NB4 (cell line): ENCODE measurements at regions not wholly inside any gene's neighbourhood (a gene's known extent, or its start where the extent isn't known, plus 50 kb on each side); places are given as distances from the start of the nearest gene placed in this dataset.

ENCODE experiments used
- MYC ChIP-seq: IDR thresholded peaks from 2 replicates; pipeline ENCODE4 v1.6.1; 2011; ENCODE audit warnings: low read depth, low read length
- POLR2A ChIP-seq: IDR thresholded peaks from 2 replicates; pipeline ENCODE4 v1.6.1; 2011; ENCODE audit warnings: mild to moderate bottlenecking; ENCODE audit not compliant: insufficient read length; ENCODE audit errors: extremely low read depth
- TF ChIP-seq, protein P1 (sequence below): IDR thresholded peaks from one replicate; pipeline ENCODE4 v1.5.1; 2012; ENCODE audit warnings: low read depth, low read length
- TF ChIP-seq, protein P2 (sequence below): IDR thresholded peaks from 2 replicates; pipeline ENCODE4 v1.6.1; 2011; ENCODE audit warnings: low read depth, low read length

DNA sequence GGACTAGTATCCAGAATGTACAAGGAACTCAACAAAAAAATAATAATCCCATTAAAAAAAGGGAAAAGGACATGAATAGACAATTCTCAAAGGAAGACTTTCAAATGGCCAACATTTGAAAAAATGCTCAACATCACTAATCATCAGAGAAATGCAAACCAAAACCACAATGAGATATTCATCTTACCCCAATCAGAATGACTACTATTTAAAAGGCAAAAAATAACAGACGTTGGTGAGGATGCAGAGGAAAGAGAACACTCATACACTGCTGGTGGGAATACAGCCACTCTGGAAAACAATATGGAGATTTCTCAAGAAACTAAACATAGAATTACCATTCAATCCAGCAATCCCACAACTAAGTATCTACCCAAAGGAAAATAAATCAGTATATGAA lies 133.1 kb downstream of the KDR start:
- TF ChIP-seq, protein P1, sequence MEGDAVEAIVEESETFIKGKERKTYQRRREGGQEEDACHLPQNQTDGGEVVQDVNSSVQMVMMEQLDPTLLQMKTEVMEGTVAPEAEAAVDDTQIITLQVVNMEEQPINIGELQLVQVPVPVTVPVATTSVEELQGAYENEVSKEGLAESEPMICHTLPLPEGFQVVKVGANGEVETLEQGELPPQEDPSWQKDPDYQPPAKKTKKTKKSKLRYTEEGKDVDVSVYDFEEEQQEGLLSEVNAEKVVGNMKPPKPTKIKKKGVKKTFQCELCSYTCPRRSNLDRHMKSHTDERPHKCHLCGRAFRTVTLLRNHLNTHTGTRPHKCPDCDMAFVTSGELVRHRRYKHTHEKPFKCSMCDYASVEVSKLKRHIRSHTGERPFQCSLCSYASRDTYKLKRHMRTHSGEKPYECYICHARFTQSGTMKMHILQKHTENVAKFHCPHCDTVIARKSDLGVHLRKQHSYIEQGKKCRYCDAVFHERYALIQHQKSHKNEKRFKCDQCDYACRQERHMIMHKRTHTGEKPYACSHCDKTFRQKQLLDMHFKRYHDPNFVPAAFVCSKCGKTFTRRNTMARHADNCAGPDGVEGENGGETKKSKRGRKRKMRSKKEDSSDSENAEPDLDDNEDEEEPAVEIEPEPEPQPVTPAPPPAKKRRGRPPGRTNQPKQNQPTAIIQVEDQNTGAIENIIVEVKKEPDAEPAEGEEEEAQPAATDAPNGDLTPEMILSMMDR = no peak
- TF ChIP-seq, protein P2, sequence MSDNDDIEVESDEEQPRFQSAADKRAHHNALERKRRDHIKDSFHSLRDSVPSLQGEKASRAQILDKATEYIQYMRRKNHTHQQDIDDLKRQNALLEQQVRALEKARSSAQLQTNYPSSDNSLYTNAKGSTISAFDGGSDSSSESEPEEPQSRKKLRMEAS = no peak
- TF ChIP-seq POLR2A (no peak), MYC (no peak)
